D721Med (cell line): ENCODE measurements at regions not wholly inside any gene's neighbourhood (a gene's known extent, or its start where the extent isn't known, plus 50 kb on each side); places are given as distances from the start of the nearest gene placed in this dataset.

Experiments
- DNase-seq: peaks from one replicate; pipeline ENCODE4 v3.0.0; 2011; ENCODE audit warnings: low spot score; ENCODE audit not compliant: insufficient read length
- FAIRE-seq: peaks from 2 replicates; lab custom pipeline; 2011; peaks lifted over from hg19 to GRCh38; lab: Jason Lieb, UNC
- TF ChIP-seq, protein P1 (sequence below): IDR thresholded peaks from 2 replicates; pipeline ENCODE4 v1.5.1; 2012; ENCODE audit warnings: mild to moderate bottlenecking, control low read depth; ENCODE audit not compliant: insufficient read depth; ENCODE audit errors: missing control alignments

DNA sequence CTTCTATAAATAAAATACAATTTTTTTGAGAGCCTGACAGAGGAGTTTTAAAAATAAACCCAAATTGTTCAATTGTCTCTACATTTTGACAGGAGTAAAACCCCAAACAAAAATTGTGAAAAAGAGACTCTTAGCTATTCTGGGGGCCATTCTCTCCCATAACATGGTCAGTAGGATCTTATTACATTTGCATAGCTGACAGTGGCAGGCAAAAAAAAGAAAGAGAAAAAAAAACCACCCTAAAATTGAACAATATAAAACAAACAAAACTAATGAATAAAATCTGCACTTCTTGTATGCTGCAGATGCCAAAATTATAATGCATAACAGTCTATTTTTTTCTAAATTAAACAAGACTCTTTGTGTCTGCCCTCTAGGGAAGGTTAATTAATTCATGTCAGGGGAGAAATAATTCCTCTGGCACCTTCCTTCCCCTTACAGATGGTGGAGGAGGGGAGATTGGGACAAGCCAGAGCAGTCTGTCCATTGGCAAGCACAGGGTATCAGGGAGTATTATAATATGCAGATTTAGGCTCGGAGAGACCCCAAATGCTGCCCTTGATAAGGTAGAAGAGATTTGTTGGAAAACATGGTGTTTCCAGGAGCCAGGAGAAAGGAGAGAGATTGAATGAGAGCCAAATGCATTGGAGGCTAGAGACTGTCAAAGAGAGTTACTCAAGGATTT, 79.7 kb upstream of the CDH6 start:
- FAIRE-seq (no peak), DNase-seq (no peak)
- TF ChIP-seq, protein P1, sequence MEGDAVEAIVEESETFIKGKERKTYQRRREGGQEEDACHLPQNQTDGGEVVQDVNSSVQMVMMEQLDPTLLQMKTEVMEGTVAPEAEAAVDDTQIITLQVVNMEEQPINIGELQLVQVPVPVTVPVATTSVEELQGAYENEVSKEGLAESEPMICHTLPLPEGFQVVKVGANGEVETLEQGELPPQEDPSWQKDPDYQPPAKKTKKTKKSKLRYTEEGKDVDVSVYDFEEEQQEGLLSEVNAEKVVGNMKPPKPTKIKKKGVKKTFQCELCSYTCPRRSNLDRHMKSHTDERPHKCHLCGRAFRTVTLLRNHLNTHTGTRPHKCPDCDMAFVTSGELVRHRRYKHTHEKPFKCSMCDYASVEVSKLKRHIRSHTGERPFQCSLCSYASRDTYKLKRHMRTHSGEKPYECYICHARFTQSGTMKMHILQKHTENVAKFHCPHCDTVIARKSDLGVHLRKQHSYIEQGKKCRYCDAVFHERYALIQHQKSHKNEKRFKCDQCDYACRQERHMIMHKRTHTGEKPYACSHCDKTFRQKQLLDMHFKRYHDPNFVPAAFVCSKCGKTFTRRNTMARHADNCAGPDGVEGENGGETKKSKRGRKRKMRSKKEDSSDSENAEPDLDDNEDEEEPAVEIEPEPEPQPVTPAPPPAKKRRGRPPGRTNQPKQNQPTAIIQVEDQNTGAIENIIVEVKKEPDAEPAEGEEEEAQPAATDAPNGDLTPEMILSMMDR, result no peak

- DNase-seq (no peak), FAIRE-seq (no peak)
- TF ChIP-seq, protein P1, result no peak
Measured at GRCh38 chr5:31113101-31113500, 80.4 kb upstream of the CDH6 start.

DNA sequence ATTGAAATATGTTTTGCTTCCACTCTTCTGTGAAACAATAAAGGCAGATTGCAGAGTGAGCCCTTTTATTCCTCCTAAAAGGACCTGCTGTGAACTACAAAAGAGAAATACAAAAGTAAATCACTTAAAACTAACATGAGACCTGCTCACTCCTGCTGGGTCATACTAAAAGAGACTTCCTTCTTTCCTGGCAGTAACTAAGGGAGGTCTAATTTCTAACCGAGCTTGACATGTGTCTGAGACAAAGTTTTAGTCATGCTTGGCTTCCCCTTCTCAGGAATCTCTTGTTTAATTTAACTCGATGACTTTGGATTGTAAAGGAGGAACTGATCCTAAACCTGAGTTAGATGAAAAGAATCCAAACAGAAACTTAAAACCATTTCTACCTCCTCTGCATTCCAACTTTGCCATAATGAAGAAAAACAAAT, 86.4 kb upstream of the CDH6 start:
- TF ChIP-seq, protein P1, result no peak
- DNase-seq (no peak), FAIRE-seq (no peak)

DNA sequence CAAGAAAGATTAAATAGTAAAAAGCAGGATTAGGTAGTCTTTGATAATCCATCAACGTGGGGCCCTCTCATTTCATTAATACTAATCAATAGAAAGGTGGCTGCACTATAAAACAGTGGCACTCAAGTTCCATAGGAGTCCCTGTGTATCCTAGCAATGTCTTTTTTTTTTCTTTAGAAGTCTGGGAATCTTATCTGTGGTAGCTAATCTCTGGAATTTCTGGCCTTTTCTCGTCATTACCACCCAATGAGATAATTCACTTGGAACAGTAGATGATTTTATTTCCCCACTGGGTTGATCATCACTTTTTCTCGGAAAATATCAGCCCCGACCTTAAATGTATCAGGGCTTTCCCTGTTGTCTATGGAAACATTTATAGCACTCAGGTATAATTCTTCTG, 86.8 kb upstream of the CDH6 start:
- TF ChIP-seq, protein P1, result no peak
- FAIRE-seq (peak; percentile 58), DNase-seq (no peak)

DNA sequence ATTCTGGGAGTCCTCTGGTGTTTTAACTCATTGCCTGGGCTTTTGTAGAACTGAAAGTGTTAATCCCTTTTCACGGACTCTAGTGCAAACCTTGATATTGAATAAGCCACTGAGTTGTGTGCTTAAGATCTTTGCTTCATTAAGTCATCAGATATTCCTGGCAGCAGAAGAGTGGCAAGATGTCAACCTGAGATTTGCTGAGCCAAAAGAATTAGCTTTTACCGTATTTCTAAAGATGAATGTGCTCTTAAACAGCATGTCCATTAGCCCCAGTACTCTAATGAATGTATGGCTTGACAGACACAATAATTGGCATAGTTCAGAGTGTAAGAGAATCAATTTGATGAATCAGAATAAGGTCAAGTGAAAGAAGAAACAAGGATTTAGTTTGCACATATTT, 87.2 kb upstream of the CDH6 start:
- FAIRE-seq (peak; percentile 83), DNase-seq (no peak)
- TF ChIP-seq, protein P1, result no peak

DNA sequence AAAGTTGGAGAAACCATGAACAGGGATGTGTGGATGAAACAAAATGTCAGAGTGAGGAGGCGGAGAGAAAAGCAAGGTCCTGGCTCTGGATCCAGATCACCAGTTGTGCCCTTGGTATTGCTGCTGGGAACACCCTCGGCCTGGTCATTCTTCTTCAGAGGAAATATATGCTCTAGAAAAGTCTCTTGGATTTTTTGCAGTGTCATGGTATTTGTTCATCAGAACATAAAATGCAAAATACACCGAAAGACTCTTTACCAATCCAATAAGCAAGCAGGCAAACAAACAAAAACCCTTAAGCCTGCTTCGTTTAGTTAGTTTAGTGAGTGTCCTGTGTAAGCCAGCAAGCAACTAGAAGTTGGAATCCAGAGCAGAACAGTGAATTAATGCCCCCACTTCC, 88.7 kb upstream of the CDH6 start:
- no peak for FAIRE-seq
- no peak for DNase-seq
- TF ChIP-seq, protein P1, result no peak

GRCh38 chr5:31100781-31101310, 92.6 kb upstream of the CDH6 start:
- DNase-seq (no peak), FAIRE-seq (no peak)
- TF ChIP-seq, protein P1, result no peak
